ENCODE measurements at regions not wholly inside any gene's neighbourhood (a gene's known extent, or its start where the extent isn't known, plus 50 kb on each side); places are given as distances from the start of the nearest gene placed in this dataset.
A peak's percentile ranks its signal among the peaks of the same experiment; 100 is the strongest.

GRCh38 chr17:409308-409847, 56.8 kb upstream of the RPH3AL start (continued):
- peak; percentile 38 for TF ChIP-seq MGA (IDR thresholded peaks at IDR 0.05)
- no peak for TF ChIP-seq TARDBP (IDR thresholded peaks at IDR 0.05)
- no peak for TF ChIP-seq ARNT (IDR thresholded peaks at IDR 0.05)
- TF ChIP-seq MLLT1 (IDR thresholded peaks at IDR 0.05) = peak in 1 of 2 experiments; percentile 28; a peak in 1 of 4 replicates
- peak in 1 of 2 experiments; percentile 39 for TF ChIP-seq E2F6 (IDR thresholded peaks at IDR 0.05; ENCODE audit: borderline replicate concordance in 1 of 2, extremely low read depth in 1 of 2, insufficient read depth in 1 of 2, insufficient read length in 1 of 2, low read depth in 1 of 2, low read length in 1 of 2, poor library complexity in 1 of 2, severe bottlenecking in 1 of 2)
- TF ChIP-seq PHB2 (IDR thresholded peaks at IDR 0.05; ENCODE audit: low read depth) = no peak
- no peak for TF ChIP-seq ZNF165 (CRISPR knock-in tag; IDR thresholded peaks at IDR 0.05; ENCODE audit: borderline replicate concordance)
- no peak for TF ChIP-seq SLC30A9 (CRISPR knock-in tag; IDR thresholded peaks at IDR 0.05)

Data from K562 (cell line).